NCI-H2196 treated with DMSO at 0.1 percent for 48 hours (cell line): ENCODE measurements at regions not wholly inside any gene's neighbourhood (a gene's known extent, or its start where the extent isn't known, plus 50 kb on each side); places are given as distances from the start of the nearest gene placed in this dataset.

Experiments
- DNase-seq: peaks from one replicate; lab custom pipeline; 2025; ENCODE audit not compliant: unreplicated experiment; lab: John Stamatoyannopoulos, UW

GRCh38 chr20:60359010-60359409 is 400.8 kb downstream of the CDH26 start:
- DNase-seq, result no peak

- no peak for DNase-seq
These were observed 403.7 kb downstream of the CDH26 start for GRCh38 chr20:60361761-60362395.

GRCh38 chr20:60362531-60362930 is 404.3 kb downstream of the CDH26 start:
- DNase-seq, result no peak

- no peak for DNase-seq
These were observed 405.5 kb downstream of the CDH26 start for GRCh38 chr20:60363698-60364097.

- no peak for DNase-seq
These were observed 406.9 kb downstream of the CDH26 start for GRCh38 chr20:60365064-60365666.

GRCh38 chr20:60365882-60366281 is 407.7 kb downstream of the CDH26 start:
- DNase-seq, result no peak

- DNase-seq, result no peak
These were observed 413.2 kb downstream of the CDH26 start for GRCh38 chr20:60371384-60371783.

GRCh38 chr20:60372275-60372674 is 414.1 kb downstream of the CDH26 start:
- DNase-seq, result no peak

GRCh38 chr20:60372822-60373221 is 414.6 kb downstream of the CDH26 start:
- no peak for DNase-seq

GRCh38 chr20:60378620-60379019 is 420.4 kb downstream of the CDH26 start:
- no peak for DNase-seq

- DNase-seq, result no peak
These were observed 423.6 kb downstream of the CDH26 start for GRCh38 chr20:60381643-60382400.

- DNase-seq, result no peak
These were observed 431.2 kb downstream of the CDH26 start for GRCh38 chr20:60389441-60389840.

GRCh38 chr20:60389882-60390281 is 431.7 kb downstream of the CDH26 start:
- no peak for DNase-seq

- no peak for DNase-seq
These were observed 437.8 kb downstream of the CDH26 start for GRCh38 chr20:60395991-60396390.

- DNase-seq, result no peak
These were observed 442.3 kb downstream of the CDH26 start for GRCh38 chr20:60400567-60400966.

GRCh38 chr20:60402189-60403058 is 444.2 kb downstream of the CDH26 start:
- DNase-seq, result no peak

GRCh38 chr20:60403105-60403741 is 445.0 kb downstream of the CDH26 start:
- no peak for DNase-seq

GRCh38 chr20:60407011-60407771 is 449.0 kb downstream of the CDH26 start:
- no peak for DNase-seq

- no peak for DNase-seq
These were observed 449.7 kb downstream of the CDH26 start for GRCh38 chr20:60407938-60408337.

- DNase-seq, result no peak
These were observed 450.2 kb downstream of the CDH26 start for GRCh38 chr20:60408435-60408834.
